ENCODE measurements at regions not wholly inside any gene's neighbourhood (a gene's known extent, or its start where the extent isn't known, plus 50 kb on each side); places are given as distances from the start of the nearest gene placed in this dataset.

DNA sequence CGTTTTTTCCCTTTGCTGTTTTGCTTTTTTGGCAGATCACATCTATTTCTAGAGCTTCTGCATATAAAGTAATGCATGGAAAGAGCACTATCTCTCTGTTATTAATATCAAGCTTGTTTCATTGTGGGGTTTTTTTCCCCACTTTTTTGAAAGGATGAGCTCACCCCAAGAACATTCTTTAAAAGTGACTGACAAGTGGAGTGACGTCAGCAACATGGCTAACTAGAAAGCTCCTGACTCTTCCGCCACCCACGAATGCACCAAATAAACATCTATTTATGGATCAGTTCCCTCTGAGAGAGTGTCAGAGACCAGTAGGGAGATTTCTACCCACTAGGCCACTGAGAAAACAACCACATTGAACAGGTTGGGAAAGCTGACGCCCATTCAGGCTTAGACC lies 445.4 kb downstream of the GALC start:
- TF ChIP-seq, protein P1, sequence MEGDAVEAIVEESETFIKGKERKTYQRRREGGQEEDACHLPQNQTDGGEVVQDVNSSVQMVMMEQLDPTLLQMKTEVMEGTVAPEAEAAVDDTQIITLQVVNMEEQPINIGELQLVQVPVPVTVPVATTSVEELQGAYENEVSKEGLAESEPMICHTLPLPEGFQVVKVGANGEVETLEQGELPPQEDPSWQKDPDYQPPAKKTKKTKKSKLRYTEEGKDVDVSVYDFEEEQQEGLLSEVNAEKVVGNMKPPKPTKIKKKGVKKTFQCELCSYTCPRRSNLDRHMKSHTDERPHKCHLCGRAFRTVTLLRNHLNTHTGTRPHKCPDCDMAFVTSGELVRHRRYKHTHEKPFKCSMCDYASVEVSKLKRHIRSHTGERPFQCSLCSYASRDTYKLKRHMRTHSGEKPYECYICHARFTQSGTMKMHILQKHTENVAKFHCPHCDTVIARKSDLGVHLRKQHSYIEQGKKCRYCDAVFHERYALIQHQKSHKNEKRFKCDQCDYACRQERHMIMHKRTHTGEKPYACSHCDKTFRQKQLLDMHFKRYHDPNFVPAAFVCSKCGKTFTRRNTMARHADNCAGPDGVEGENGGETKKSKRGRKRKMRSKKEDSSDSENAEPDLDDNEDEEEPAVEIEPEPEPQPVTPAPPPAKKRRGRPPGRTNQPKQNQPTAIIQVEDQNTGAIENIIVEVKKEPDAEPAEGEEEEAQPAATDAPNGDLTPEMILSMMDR (IDR thresholded peaks at IDR 0.05): no peak
- H3K36me3 Mint-ChIP-seq (ENCODE audit: unreplicated experiment): no peaks in the 10 kb centered on the region
- H3K9me3 Mint-ChIP-seq (ENCODE audit: unreplicated experiment): peaks cover 18% of the 10 kb centered on the region
- no peak overlapping the region for H3K4me3 Mint-ChIP-seq (ENCODE audit: unreplicated experiment)
- no peaks in the 10 kb centered on the region for H3K4me1 Mint-ChIP-seq (ENCODE audit: unreplicated experiment)
- peaks cover 2% of the 10 kb centered on the region for H3K27me3 Mint-ChIP-seq (ENCODE audit: unreplicated experiment)
- H3K27ac Mint-ChIP-seq (ENCODE audit: unreplicated experiment): no peak overlapping the region
- DNase-seq (ENCODE audit: extremely low spot score, unreplicated experiment): no peak

- no peak for DNase-seq (ENCODE audit: extremely low spot score, unreplicated experiment)
- Mint-ChIP-seq H3K27ac (ENCODE audit: unreplicated experiment) (no peak overlapping the region), H3K9me3 (ENCODE audit: unreplicated experiment) (peaks cover 36% of the 10 kb centered on the region), H3K27me3 (ENCODE audit: unreplicated experiment) (peaks cover 2% of the 10 kb centered on the region), H3K4me1 (ENCODE audit: unreplicated experiment) (no peaks in the 10 kb centered on the region), H3K36me3 (ENCODE audit: unreplicated experiment) (no peaks in the 10 kb centered on the region), H3K4me3 (ENCODE audit: unreplicated experiment) (no peak overlapping the region)
- TF ChIP-seq, protein P1 (IDR thresholded peaks at IDR 0.05): no peak
These were observed 450.7 kb downstream of the GALC start for GRCh38 chr14:87542288-87542687.

DNA sequence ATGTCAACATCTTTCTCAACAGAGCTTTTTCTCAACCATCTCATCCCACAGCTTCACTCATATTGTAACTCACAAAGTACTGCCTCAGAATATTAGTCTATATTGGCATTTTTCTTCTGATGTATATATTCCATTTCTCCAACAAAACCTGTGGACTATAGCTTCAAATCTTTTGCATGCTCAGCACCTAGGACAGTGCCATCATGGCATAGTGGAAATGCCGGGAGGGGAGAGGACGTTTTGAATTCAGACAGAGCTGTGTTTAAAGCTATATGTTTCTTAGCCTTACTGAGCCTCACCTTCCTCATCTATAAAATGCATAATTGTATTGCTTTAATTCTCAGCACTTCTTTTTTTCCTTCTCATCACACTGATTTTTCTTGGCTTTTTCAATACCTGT lies 452.6 kb downstream of the GALC start:
- no peak for DNase-seq (ENCODE audit: extremely low spot score, unreplicated experiment)
- H3K27ac Mint-ChIP-seq (ENCODE audit: unreplicated experiment): no peak overlapping the region
- H3K27me3 Mint-ChIP-seq (ENCODE audit: unreplicated experiment): no peaks in the 10 kb centered on the region
- TF ChIP-seq, protein P1 (IDR thresholded peaks at IDR 0.05): no peak
- H3K9me3 Mint-ChIP-seq (ENCODE audit: unreplicated experiment): peaks cover 32% of the 10 kb centered on the region
- H3K36me3 Mint-ChIP-seq (ENCODE audit: unreplicated experiment): no peaks in the 10 kb centered on the region
- no peaks in the 10 kb centered on the region for H3K4me1 Mint-ChIP-seq (ENCODE audit: unreplicated experiment)
- no peak overlapping the region for H3K4me3 Mint-ChIP-seq (ENCODE audit: unreplicated experiment)

GRCh38 chr14:87529081-87529480 lies 463.9 kb downstream of the GALC start:
- Mint-ChIP-seq H3K27ac (ENCODE audit: unreplicated experiment) (no peak overlapping the region), H3K9me3 (ENCODE audit: unreplicated experiment) (peaks cover 10% of the 10 kb centered on the region), H3K36me3 (ENCODE audit: unreplicated experiment) (no peaks in the 10 kb centered on the region), H3K27me3 (ENCODE audit: unreplicated experiment) (peaks cover 3% of the 10 kb centered on the region), H3K4me1 (ENCODE audit: unreplicated experiment) (no peaks in the 10 kb centered on the region), H3K4me3 (ENCODE audit: unreplicated experiment) (no peak overlapping the region)
- DNase-seq (ENCODE audit: extremely low spot score, unreplicated experiment): no peak
- TF ChIP-seq, protein P1 (IDR thresholded peaks at IDR 0.05): no peak

DNA sequence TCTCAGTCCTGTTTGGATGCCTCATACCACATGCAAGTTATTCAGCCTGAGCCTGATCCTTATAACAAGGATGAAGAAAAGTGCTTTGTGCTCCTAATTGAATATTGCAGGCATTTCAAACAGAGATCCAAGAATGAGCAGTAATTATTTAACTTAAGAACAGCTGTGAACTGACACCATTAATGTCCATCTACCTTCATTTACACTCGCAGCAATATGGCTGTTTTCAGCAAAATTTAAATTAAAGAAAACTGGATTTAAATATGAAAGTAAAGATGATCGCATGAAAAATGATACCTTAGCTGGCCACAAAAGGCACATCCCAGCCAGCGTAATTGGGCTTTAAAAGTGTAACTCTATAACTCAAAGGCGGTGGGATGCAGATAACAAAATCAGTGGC lies 466.3 kb downstream of the GALC start:
- no peaks in the 10 kb centered on the region for H3K4me1 Mint-ChIP-seq (ENCODE audit: unreplicated experiment)
- peaks cover 3% of the 10 kb centered on the region for H3K27me3 Mint-ChIP-seq (ENCODE audit: unreplicated experiment)
- no peak for DNase-seq (ENCODE audit: extremely low spot score, unreplicated experiment)
- TF ChIP-seq, protein P1 (IDR thresholded peaks at IDR 0.05): no peak
- H3K4me3 Mint-ChIP-seq (ENCODE audit: unreplicated experiment): no peak overlapping the region
- H3K36me3 Mint-ChIP-seq (ENCODE audit: unreplicated experiment): no peaks in the 10 kb centered on the region
- peaks cover 9% of the 10 kb centered on the region for H3K9me3 Mint-ChIP-seq (ENCODE audit: unreplicated experiment)
- H3K27ac Mint-ChIP-seq (ENCODE audit: unreplicated experiment): no peak overlapping the region

Measured in osteocyte (in vitro differentiated cells).